ENCODE measurements at regions not wholly inside any gene's neighbourhood (a gene's known extent, or its start where the extent isn't known, plus 50 kb on each side); places are given as distances from the start of the nearest gene placed in this dataset.

DNA sequence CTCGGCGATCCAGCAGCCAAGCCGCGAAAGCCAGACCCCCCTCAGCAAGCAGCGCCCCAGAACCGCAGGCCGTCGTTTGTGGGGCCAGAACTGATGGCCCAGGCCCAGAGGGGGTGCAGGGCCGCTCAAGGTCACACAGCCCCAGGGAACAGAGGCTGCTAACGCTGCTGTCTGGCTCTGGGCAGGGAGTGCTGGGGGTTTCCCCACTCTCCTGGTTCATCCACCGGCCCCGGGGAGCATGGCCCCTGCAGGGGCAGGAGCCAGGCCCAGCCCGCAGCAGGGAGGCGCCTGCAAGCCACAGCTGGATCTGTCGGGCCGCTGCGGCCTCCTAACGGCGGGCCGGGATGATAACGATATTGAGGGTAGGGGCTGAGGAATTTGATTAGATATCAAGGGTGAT lies 64.8 kb upstream of the IGFBPL1 start:
- TF ChIP-seq CBX1 (IDR thresholded peaks at IDR 0.05; ENCODE audit: low read depth) (no peak), JUND (IDR thresholded peaks at IDR 0.05; ENCODE audit: borderline replicate concordance, low read depth, low read length) (no peak), JUND (tag; IDR thresholded peaks at IDR 0.05; ENCODE audit: borderline replicate concordance, low read depth, low read length) (no peak), PYGO2 (tag; IDR thresholded peaks at IDR 0.05) (no peak)
